GM19023 (cell line): ENCODE measurements at regions not wholly inside any gene's neighbourhood (a gene's known extent, or its start where the extent isn't known, plus 50 kb on each side); places are given as distances from the start of the nearest gene placed in this dataset.

Experiments used
- ATAC-seq: cut with Tn5 transposase; IDR thresholded peaks from one replicate; pipeline ENCODE4 v1.9.1; 2021; ENCODE audit warnings: mild to moderate bottlenecking, moderate library complexity; ENCODE audit not compliant: unreplicated experiment

GRCh38 chr3:82773207-82773606 lies 1011.8 kb upstream of the GBE1 start:
- no peak for ATAC-seq

DNA sequence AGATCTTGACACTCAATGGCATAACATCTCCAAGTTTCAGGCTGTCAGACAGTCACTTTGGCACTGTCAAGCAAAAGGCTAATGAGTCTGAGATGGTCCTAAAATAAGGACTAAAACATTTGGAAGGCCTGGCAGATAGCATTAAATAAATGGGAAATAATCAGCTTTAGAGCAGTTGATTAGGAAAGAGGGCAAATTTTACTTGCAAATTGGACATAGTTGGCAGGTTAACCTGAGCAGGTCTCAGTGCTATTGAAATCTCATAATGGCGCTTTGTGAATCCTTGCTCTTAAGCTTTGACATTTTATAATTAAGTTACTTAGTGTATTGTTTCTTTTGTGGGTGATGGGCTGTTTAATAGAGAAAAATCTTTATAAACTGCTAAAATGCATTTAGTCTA lies 1003.1 kb upstream of the GBE1 start:
- no peak for ATAC-seq

DNA sequence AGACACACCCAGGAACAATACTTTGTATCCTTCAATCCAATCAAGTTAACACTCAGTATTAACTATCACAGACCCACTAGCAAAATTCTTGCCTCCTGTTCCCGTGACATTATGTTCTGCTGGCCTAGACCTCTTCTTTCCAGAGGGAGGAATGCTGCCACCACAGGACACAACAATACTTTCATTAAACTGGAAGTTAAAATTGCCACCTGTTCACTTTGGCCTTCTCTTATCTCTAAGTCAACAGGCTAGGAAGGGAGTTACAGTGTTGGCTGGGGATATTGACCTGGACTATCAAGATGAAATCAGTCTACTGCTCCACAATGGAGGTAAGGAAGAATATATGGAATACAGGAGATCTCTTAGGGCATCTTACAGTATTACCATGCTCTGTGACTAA lies 1000.4 kb upstream of the GBE1 start:
- no peak for ATAC-seq

DNA sequence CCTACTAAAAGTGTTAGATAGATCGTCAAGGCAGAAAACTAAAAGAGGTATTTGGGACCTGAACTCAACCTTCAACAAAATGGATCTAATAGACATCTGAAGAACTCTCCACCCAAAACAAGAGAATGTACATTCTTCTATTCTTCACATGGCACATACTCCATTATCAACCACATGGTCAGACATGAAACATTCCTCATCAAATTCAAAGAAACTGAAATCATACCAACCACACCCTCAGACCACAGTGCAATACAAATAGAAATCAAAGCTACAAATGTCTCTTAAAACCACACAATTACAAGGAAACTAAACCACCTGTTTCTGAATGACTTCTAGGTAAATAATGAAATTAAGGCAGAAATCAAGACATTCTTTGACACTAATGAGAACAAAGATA lies 984.1 kb upstream of the GBE1 start:
- ATAC-seq, result no peak

DNA sequence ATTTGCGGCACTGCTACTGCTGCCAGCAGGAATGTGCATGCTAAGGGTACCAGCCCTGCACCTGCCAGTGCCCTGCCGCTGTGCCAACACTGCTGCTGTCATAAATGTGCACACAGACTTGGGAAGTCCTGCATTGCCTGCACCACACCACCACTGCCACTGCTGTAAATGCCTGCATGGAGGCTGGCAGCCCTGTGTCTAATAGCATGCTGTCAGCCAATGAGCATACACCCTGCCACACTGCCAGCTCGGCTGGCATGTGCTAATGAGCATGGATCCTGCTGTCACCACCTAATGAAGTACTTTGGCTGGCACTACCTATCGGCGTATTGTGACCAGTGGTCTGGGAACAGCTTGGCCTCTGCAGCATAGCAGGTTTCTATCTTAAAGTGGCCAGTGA lies 981.8 kb upstream of the GBE1 start:
- no peak for ATAC-seq

DNA sequence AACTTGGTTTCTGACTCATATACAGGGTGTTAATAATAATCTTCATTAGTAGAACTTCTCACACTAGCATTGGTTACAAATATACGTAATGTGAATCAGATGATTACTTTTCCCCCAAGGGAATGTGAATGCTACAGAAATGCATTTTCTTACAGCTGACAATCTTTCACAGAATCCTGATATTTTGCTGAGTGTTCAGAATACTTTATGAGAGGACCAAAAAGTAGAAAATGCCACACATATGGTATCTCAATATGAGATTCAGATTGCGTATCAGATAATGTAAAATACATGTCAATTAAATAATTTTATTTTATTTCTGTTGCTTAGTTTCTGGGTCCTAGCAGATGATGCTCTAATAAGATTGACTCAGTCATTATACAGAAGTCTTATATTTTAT lies 979.9 kb upstream of the GBE1 start:
- no peak for ATAC-seq

DNA sequence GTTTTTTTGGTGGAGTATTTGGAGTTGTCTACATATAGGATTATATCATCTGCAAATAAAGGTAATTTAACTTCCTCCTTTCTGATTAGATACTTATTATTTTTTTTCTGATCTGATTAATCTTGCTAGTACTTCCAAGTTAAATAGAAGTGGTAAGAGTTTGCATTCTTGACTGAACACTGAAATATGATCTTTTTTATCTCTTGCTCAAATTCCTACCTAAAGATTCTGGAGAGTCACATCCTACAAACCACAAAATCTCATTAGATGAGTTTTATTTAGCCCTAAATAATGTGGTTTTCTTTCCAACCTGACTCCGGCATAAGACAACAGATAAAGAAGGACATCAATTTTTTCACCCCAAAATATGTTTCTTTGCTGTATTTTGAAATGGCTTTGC lies 977.9 kb upstream of the GBE1 start:
- no peak for ATAC-seq

GRCh38 chr3:82736696-82737277 lies 975.3 kb upstream of the GBE1 start:
- no peak for ATAC-seq

DNA sequence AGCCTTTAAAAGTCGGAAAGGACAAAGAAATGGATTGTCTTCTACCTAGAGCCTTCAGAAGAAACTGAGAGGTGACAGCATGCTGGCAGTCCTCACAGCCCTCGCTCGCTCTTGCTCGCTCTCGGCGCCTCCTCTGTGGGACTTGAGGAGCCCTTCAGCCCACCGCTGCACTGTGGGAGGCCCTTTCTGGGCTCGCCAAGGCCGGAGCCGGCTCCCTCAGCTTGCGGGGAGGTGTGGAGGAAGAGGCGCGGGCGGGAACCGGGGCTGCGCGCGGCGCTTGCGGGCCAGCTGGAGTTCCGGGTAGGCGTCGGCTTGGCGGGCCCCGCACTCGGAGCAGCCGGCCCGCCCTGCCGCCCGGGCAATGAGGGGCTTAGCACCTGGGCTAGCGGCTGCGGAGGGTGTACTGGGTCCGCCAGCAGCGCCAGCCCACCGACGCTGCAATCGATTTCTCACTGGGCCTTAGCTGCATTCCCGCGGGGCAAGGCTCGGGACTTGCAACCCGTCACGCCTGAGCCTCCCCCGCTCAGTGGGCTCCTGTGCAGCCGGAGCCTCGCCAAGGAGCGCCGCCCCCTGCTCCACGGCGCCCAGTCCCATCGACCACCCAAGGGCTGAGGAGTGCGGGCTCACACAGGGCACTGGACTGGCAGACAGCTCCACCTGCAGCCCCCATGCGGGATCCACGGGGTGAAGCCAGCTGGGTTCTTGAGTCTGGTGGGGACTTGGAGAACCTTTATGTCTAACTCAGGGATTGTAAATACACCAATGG lies 953.8 kb upstream of the GBE1 start:
- no peak for ATAC-seq

- ATAC-seq, result no peak
Measured at GRCh38 chr3:82707035-82707434, 945.6 kb upstream of the GBE1 start.

GRCh38 chr3:82685761-82686160 lies 924.3 kb upstream of the GBE1 start:
- no peak for ATAC-seq

DNA sequence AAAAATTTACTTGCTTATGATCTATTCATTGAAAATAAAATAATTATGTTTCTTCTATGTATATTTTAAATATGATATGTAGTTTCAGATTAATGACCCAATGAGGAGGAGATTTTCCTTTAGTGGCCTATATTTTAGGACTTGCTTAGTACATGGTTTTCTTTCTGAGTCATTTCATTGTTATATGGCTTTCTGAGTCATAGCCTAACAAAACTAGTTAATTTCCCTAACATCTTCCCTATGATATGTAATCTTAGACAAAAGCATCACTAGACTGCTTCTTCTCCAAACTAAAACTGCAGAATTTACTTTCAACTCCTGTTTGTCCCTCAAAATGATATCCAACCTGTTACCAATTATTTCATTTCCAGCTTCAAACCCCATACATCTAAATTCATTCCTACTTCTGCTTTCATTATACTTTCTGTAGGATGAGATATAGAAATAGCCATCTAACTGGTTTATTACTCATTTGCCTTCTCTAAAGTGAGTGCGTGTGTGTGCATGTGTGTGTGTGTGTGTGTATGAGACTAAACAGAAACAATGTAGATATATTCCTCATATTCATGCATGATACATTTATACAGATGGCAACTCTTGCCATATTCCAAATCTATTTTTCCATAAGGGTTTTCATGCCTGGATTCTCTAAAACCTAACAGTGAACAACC lies 915.0 kb upstream of the GBE1 start:
- no peak for ATAC-seq

GRCh38 chr3:82672966-82673365 lies 911.5 kb upstream of the GBE1 start:
- no peak for ATAC-seq

- ATAC-seq, result no peak
Measured at GRCh38 chr3:82671466-82671865, 910.0 kb upstream of the GBE1 start.

GRCh38 chr3:82654708-82655107 lies 893.3 kb upstream of the GBE1 start:
- ATAC-seq, result no peak

GRCh38 chr3:82643948-82644347 lies 882.5 kb upstream of the GBE1 start:
- no peak for ATAC-seq

DNA sequence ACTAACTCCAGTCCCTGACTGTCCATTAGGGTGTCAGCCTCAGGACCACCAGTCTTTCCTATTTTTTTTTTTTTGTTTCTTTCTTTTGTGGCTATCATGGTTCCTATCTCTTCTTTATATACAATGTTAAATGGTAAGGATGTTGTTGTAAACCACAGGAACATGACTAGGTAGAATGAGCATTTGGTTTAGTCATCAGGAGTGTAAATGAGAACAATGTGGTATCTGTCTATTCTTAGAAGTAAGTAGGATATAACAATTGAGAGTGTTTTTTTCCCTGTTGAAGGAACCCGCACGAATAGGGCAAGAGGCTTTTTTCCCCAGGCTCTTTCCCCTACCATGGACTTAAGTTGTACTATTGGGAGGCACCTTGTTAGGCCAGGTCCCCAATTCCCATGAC lies 880.3 kb upstream of the GBE1 start:
- no peak for ATAC-seq

- no peak for ATAC-seq
Measured at GRCh38 chr3:82640254-82640653, 878.8 kb upstream of the GBE1 start.

DNA sequence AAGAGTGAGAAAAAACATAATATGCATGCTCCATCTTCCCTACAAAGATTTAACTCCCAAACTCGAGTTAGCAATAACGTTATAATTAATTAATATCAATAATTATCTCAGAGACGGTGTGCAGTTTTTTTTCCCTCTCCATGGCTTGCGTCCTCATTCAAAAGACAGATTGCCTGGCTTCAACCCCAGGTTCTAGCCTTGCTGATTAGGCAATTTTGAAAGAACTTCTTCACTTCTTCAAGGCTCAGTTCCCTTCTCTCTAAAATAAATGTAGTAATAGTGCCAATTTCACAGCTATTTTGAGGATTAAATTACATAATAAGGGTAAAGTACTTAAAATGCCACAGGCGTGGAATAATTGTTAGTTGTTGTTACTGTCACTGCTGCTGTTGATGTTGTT lies 876.1 kb upstream of the GBE1 start:
- no peak for ATAC-seq

- no peak for ATAC-seq
Measured at GRCh38 chr3:82636177-82636576, 874.7 kb upstream of the GBE1 start.

GRCh38 chr3:82633319-82633718 lies 871.9 kb upstream of the GBE1 start:
- ATAC-seq, result no peak

DNA sequence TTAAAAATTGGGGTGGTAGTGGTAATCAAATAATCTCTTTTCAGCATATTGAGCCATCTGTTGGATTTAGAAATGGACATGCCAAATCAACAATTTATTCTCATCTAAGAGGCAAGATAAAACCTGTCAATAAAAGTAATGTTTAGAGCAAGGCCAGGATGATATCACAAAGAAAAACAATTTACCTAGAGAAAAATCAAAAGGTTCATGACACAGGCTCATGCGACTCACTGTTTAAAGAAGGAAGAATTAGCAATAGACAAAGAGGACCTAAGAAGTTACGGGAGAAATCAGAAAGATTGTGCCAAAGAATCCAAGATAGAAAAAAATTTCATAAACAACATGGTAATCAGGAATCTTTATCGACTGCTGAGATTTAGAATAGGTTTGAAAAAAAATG lies 868.5 kb upstream of the GBE1 start:
- no peak for ATAC-seq
